ENCODE measurements at regions not wholly inside any gene's neighbourhood (a gene's known extent, or its start where the extent isn't known, plus 50 kb on each side); places are given as distances from the start of the nearest gene placed in this dataset.

DNA sequence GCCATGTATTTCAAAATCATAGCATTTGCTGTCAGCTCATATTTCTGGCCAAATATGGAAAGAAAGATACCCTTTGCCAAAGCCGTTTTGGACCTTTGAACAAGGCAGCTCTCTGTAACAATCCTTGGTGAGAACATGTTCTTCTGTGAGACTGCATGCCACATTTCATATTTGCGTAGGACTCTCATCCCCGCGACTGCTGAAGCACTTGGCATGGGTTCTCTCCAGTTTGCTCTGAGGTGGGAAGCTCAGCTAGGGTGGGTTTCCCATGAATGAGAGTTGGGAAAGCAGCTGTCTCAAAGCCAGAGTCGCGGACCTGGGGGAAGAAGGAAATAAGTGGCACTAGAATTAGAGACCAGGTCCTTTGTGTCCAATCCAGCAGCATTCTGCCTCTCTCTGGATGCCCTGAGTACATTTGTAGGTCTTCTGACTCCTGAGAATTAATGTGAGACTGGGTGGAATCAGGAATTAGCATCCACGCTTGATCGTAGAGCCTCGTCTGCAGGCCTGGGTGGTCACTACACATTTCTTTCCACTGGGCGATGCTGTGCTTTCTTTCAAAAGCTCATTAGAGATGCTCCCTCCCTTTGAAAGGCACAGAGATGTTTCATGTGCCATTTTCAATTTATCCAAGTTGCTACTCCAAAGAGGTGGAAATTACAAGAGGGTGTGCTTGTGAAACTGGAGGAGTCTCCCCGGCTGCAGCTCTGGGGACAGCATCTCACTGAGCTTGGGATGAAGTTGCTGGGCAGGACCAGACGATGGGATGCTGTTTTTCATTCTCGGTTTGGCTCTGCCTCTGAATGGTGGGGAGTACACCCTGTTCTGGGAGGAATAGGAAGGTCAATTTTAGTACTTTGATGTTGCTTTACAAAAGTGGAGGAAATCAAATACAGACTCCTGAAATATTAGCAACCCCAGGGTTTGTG, 197.2 kb downstream of the GADD45G start:
- TF ChIP-seq YY1 (IDR thresholded peaks at IDR 0.05; ENCODE audit: insufficient read depth, insufficient read length): no peak
- no peak for TF ChIP-seq ZNF274 (IDR thresholded peaks at IDR 0.05; ENCODE audit: low read depth, low read length)
- TF ChIP-seq SUZ12 (IDR thresholded peaks at IDR 0.05; ENCODE audit: extremely low read depth, insufficient read depth, insufficient read length): no peak
